Thoracic aorta (tissue), 2 donors: ENCODE measurements at regions not wholly inside any gene's neighbourhood (a gene's known extent, or its start where the extent isn't known, plus 50 kb on each side); places are given as distances from the start of the nearest gene placed in this dataset.

Experiments
- ATAC-seq: fragments of 150-250 bp; one replicate; pipeline ENCODE4 v1.8.0; 2017; ENCODE audit warnings: low read depth; ENCODE audit not compliant: insufficient number of reproducible peaks, low FRiP score
- DNase-seq: peaks from one replicate; pipeline ENCODE4 v3.0.0-alpha.2; 2020; ENCODE audit warnings: low spot score
- H3K27ac ChIP-seq, 2 donors: fragments of 200-600 bp; sonication (generic); 1 replicate in 1 of 2; 2 replicates in 1 of 2; pipeline ENCODE4 v1.5.1; 2016; ENCODE audit warnings: mild to moderate bottlenecking in 2 of 2, moderate library complexity in 2 of 2
- H3K27me3 ChIP-seq: fragments of 200-600 bp; sonication (generic); replicated peaks from 2 replicates; pipeline ENCODE4 v1.6.0; 2016; ENCODE audit warnings: mild to moderate bottlenecking; ENCODE audit not compliant: insufficient read depth
- H3K36me3 ChIP-seq: fragments of 200-600 bp; sonication (generic); one replicate; pipeline ENCODE4 v1.5.1; 2016
- H3K4me1 ChIP-seq, 2 donors: fragments of 200-600 bp; sonication (generic); 1 replicate in 1 of 2; 2 replicates in 1 of 2; pipeline versions ENCODE4 v1.5.1 to v1.6.0; 2016; ENCODE audit warnings: low read depth in 2 of 2, mild to moderate bottlenecking in 1 of 2; ENCODE audit not compliant: control insufficient read depth in 1 of 2
- H3K4me3 ChIP-seq: fragments of 200-600 bp; sonication (generic); 2 replicates; pipeline ENCODE4 v1.5.1; 2016; ENCODE audit warnings: mild to moderate bottlenecking
- H3K9me3 ChIP-seq: fragments of 200-600 bp; sonication (generic); 2 replicates; pipeline ENCODE4 v1.5.1; 2016
- TF ChIP-seq, protein P1 (sequence below): fragments of 200-600 bp; sonication (generic); IDR thresholded peaks from one replicate; pipeline ENCODE4 v1.5.1; 2019; ENCODE audit warnings: antibody characterized with exemption

GRCh38 chr6:148616841-148617240, 130.0 kb upstream of the UST start:
- Histone ChIP-seq H3K4me3 (no peak overlapping the region), H3K27ac (no peak overlapping the region), H3K9me3 (no peaks in the 10 kb centered on the region), H3K27me3 (no peaks in the 10 kb centered on the region), H3K36me3 (no peaks in the 10 kb centered on the region), H3K4me1 (peaks cover under 1 to 31% of the 10 kb centered on the region in 2 donors)
- DNase-seq (no peak), ATAC-seq (no peak)
- TF ChIP-seq, protein P1, sequence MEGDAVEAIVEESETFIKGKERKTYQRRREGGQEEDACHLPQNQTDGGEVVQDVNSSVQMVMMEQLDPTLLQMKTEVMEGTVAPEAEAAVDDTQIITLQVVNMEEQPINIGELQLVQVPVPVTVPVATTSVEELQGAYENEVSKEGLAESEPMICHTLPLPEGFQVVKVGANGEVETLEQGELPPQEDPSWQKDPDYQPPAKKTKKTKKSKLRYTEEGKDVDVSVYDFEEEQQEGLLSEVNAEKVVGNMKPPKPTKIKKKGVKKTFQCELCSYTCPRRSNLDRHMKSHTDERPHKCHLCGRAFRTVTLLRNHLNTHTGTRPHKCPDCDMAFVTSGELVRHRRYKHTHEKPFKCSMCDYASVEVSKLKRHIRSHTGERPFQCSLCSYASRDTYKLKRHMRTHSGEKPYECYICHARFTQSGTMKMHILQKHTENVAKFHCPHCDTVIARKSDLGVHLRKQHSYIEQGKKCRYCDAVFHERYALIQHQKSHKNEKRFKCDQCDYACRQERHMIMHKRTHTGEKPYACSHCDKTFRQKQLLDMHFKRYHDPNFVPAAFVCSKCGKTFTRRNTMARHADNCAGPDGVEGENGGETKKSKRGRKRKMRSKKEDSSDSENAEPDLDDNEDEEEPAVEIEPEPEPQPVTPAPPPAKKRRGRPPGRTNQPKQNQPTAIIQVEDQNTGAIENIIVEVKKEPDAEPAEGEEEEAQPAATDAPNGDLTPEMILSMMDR, result no peak

GRCh38 chr6:148617530-148617929, 129.3 kb upstream of the UST start:
- no peaks in the 10 kb centered on the region for H3K36me3 ChIP-seq
- peaks cover 0 to 24% of the 10 kb centered on the region in 2 donors for H3K4me1 ChIP-seq
- TF ChIP-seq, protein P1, result no peak
- no peaks in the 10 kb centered on the region for H3K9me3 ChIP-seq
- DNase-seq, result no peak
- H3K27ac ChIP-seq, result no peak overlapping the region
- H3K4me3 ChIP-seq, result no peak overlapping the region
- no peaks in the 10 kb centered on the region for H3K27me3 ChIP-seq
- no peak for ATAC-seq

GRCh38 chr6:148619891-148620290, 126.9 kb upstream of the UST start:
- H3K36me3 ChIP-seq, result no peaks in the 10 kb centered on the region
- H3K27me3 ChIP-seq, result no peaks in the 10 kb centered on the region
- H3K4me3 ChIP-seq, result no peak overlapping the region
- TF ChIP-seq, protein P1, result no peak
- ATAC-seq, result no peak
- H3K27ac ChIP-seq, result no peak overlapping the region
- peaks cover 0 to 4% of the 10 kb centered on the region in 2 donors for H3K4me1 ChIP-seq
- DNase-seq, result no peak
- H3K9me3 ChIP-seq, result no peaks in the 10 kb centered on the region

DNA sequence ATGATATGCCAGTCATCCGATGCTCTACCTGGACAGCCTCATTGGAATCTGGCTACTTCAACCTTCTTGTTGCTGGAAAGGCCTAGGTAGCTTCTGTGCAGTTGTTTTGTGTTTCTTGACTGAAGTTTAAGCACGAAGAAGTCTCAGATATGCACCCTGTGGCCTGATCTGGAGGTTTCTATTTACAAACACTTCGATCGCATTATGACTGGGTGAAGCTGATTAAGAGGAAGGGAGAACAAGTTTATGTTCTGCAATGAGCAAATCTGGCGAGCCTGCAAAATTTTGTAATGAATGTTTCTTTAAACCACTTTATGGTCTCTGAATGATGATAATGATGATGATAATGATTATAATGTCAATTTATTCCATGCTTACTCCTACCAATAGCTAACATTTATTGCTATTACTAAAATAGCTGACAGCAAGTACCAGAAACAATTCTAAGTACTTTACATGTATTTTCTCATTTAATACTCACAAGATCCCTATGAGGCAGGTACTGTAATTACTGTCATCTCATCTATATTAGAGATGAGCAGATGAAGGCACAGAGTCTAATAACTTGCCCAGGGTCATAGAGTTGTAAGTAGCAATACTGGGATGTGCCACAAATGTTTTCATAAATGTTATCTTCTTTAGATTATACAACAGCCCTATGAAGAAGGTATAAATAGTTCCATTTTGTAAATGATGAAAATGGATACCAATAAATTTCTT, 126.1 kb upstream of the UST start:
- no peak overlapping the region for H3K4me3 ChIP-seq
- TF ChIP-seq, protein P1, result no peak
- no peaks in the 10 kb centered on the region for H3K27me3 ChIP-seq
- no peaks in the 10 kb centered on the region for H3K9me3 ChIP-seq
- ATAC-seq (no peak), DNase-seq (no peak)
- no peaks in the 10 kb centered on the region for H3K4me1 ChIP-seq
- H3K27ac ChIP-seq, result no peak overlapping the region
- H3K36me3 ChIP-seq, result no peaks in the 10 kb centered on the region

GRCh38 chr6:148625609-148626008, 121.2 kb upstream of the UST start:
- DNase-seq (no peak), ATAC-seq (no peak)
- TF ChIP-seq, protein P1, result no peak

More at GRCh38 chr6:148625609-148626008, 121.2 kb upstream of the UST start:
- no peak overlapping the region for H3K4me3 ChIP-seq
- no peaks in the 10 kb centered on the region for H3K27me3 ChIP-seq
- no peaks in the 10 kb centered on the region for H3K36me3 ChIP-seq
- H3K9me3 ChIP-seq, result no peaks in the 10 kb centered on the region
- no peak overlapping the region for H3K27ac ChIP-seq
- H3K4me1 ChIP-seq, result no peaks in the 10 kb centered on the region
